ENCODE measurements at regions not wholly inside any gene's neighbourhood (a gene's known extent, or its start where the extent isn't known, plus 50 kb on each side); places are given as distances from the start of the nearest gene placed in this dataset.

DNA sequence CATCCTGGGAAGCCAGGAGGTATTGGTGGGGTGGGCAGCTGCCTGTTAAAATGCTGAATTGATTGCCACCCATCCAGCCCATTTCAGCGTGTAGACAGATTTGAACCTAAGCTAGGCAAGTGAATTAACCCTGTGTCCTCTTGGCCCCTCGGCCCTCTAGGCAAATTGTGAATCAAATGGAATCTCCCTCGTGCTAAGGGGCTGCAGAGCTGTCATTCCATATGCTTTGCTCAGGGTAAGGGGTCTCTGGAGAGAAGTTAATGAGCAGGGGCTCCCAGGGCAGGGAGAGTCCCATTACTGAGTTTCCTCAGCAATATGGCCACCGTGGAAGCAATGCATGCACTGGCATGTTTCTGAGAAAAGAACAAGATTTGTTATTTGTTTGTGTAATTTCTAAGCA lies 117.7 kb upstream of the RCN1 start:
- H3K4me3 ChIP-seq = no peak overlapping the region
- peaks cover 0 to 46% (median 19%) of the 10 kb centered on the region in 7 donors for H3K27me3 ChIP-seq
- peaks cover 0 to 16% (median 2%) of the 10 kb centered on the region in 9 donors for H3K4me1 ChIP-seq
- no peaks in the 10 kb centered on the region for H3K9me3 ChIP-seq
- ATAC-seq (no peak), DNase-seq (no peak)
- WGBS, 2 donors = 72% methylated on average over 4 of the region's 4 CpGs
- intact Hi-C loops (cut with DNase I) = no loop called here
- no peak overlapping the region for H3K27ac ChIP-seq
- TF ChIP-seq, protein P1, sequence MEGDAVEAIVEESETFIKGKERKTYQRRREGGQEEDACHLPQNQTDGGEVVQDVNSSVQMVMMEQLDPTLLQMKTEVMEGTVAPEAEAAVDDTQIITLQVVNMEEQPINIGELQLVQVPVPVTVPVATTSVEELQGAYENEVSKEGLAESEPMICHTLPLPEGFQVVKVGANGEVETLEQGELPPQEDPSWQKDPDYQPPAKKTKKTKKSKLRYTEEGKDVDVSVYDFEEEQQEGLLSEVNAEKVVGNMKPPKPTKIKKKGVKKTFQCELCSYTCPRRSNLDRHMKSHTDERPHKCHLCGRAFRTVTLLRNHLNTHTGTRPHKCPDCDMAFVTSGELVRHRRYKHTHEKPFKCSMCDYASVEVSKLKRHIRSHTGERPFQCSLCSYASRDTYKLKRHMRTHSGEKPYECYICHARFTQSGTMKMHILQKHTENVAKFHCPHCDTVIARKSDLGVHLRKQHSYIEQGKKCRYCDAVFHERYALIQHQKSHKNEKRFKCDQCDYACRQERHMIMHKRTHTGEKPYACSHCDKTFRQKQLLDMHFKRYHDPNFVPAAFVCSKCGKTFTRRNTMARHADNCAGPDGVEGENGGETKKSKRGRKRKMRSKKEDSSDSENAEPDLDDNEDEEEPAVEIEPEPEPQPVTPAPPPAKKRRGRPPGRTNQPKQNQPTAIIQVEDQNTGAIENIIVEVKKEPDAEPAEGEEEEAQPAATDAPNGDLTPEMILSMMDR (IDR thresholded peaks at IDR 0.05) = no peak
- no peaks in the 10 kb centered on the region for H3K36me3 ChIP-seq

DNA sequence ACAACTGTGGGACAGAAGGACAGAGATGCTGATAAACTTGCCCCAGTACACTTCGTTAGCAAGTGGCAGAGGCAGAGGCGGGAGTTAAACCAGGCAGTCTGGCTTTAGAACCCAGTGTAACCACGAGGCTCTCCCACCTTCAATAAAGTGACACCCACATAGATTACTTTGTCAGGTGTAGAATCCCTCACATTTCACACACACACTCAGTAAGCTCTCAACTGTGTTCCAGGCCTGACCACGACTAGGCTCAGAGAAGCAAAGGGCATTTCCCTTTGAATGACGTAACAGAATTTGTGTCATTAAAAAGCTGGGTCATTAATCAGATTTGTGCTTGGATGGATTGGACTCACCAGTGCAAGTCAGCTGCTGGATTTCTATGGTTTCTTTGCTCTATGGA lies 118.3 kb upstream of the RCN1 start:
- peaks cover 0 to 43% (median 14%) of the 10 kb centered on the region in 7 donors for H3K27me3 ChIP-seq
- no peak for ATAC-seq
- TF ChIP-seq, protein P1 (IDR thresholded peaks at IDR 0.05) = no peak
- intact Hi-C loops (cut with DNase I) = no loop called here
- whole genome bisulfite sequencing, 2 donors = 80 to 81% methylated on average over 5 of the region's 5 CpGs
- H3K9me3 ChIP-seq = no peaks in the 10 kb centered on the region
- no peak overlapping the region for H3K4me3 ChIP-seq
- peaks cover 0 to 21% (median 5%) of the 10 kb centered on the region in 9 donors for H3K4me1 ChIP-seq
- DNase-seq = no peak
- H3K27ac ChIP-seq = no peak overlapping the region
- H3K36me3 ChIP-seq = no peaks in the 10 kb centered on the region

DNA sequence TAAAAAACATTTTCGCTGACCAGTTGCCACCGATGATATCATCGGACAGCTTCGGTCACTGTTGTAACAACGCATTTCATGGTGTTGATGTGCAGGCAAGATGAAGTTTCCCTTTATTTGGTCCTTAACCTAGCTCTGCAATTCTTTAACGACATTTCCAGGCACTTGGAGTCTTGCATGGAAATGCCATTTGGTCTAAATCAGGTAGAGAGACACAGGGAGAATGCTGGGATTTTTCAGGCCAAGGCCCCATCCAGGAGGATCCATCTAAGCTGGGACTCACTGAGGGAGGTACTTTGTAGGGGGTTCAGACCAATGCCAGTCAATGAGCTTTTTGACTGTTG lies 121.5 kb upstream of the RCN1 start:
- H3K27ac ChIP-seq = no peak overlapping the region
- H3K36me3 ChIP-seq = no peaks in the 10 kb centered on the region
- H3K9me3 ChIP-seq = no peaks in the 10 kb centered on the region
- TF ChIP-seq, protein P1 (IDR thresholded peaks at IDR 0.05) = no peak
- ATAC-seq (peak in 4 of 8 donors; percentile 16 to 41 (median 33)), DNase-seq (no peak)
- peaks cover 0 to 24% (median 5%) of the 10 kb centered on the region in 9 donors for H3K4me1 ChIP-seq
- H3K27me3 ChIP-seq = peaks cover 0 to 15% (median 0%) of the 10 kb centered on the region in 7 donors
- H3K4me3 ChIP-seq = peak overlapping the region in 1 of 10 donors; percentile 7
- intact Hi-C loops (cut with DNase I) = loop anchor here in 1 of 10 donors (10.0 kb wide), 1 partner anchor 475 kb away; no protein-coding TSS in a partner anchor
- WGBS, 2 donors = 49 to 70% methylated on average over 6 of the region's 6 CpGs

DNA sequence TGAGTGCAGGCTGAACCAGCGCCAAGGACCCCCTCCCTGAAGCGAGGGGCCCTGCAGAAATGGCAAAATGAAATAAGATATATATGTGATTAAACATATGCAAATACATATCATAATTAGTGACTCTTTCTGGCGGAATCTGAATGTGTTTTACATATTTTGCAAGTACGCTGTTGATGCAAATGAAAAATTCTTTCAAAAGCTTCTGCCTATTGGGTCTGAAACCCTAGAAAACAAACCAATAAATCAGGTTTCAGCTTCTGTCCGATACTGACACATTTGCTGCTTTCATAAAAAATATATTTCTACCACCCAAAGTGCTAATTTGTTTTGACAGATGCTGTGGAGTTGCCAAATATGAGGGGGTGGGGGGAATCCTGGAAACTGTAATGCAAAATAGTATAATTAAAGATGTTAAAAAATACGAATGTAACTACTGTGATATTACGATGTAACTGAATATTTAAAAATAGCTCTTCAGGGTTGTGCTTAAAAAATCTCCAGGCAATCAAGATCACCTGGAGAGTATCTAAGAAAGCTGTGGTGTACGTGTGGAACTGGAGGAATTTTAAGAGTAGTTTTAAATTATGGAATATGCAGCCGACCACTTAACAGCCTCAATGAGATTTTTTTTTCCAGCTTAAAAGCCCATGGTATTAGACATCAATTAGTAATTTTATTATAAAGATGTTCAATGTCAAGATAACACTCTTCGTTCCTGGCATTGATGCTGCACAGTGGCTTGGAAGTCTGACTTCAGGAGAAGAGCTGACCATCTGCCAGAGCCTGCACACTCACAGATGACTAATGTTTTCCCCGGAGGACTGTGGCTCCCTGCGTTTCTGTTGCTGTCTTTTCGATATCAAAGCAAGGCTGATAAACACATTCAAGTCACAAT lies 122.2 kb upstream of the RCN1 start:
- Histone ChIP-seq H3K9me3 (no peaks in the 10 kb centered on the region), H3K27me3 (peaks cover 0 to 15% (median 0%) of the 10 kb centered on the region in 7 donors), H3K4me3 (peak overlapping the region in 1 of 10 donors; percentile 7), H3K4me1 (peaks cover 0 to 24% (median 5%) of the 10 kb centered on the region in 9 donors), H3K36me3 (no peaks in the 10 kb centered on the region), H3K27ac (no peak overlapping the region)
- ATAC-seq (peak in 7 of 8 donors; percentile 43 to 92 (median 83)), DNase-seq (peak in 1 of 2 donors; percentile 29)
- TF ChIP-seq, protein P1 (IDR thresholded peaks at IDR 0.05) = no peak
- intact Hi-C loops (cut with DNase I) = loop anchor here in 1 of 10 donors (10.0 kb wide), 1 partner anchor 474 kb away; no protein-coding TSS in a partner anchor
- WGBS, 2 donors = 55 to 65% methylated on average over 13 of the region's 13 CpGs
